ENCODE measurements at regions not wholly inside any gene's neighbourhood (a gene's known extent, or its start where the extent isn't known, plus 50 kb on each side); places are given as distances from the start of the nearest gene placed in this dataset.

GRCh38 chr5:175215906-175216305 is 228.1 kb downstream of the DRD1 start:
- Histone ChIP-seq H3K4me1 (replicated peaks in 1 of 2) (peaks cover 0 to 10% of the 10 kb centered on the region in 2 donors), H3K4me3 (no peak overlapping the region), H3K27ac (no peak overlapping the region)
- 38 to 100% (median 79%) methylated on average over 3 to 10 of the region's 11 CpGs; no CpG with 5 or more reads in 1 of the 10 experiments for WGBS, 10 experiments
- ATAC-seq (replicated peaks in 6 of 8), result no peak
- in situ Hi-C loops (cut with MboI; ENCODE audit: low pct_unique_long_range_greater_than_20kb in 2 of 9, low sequenced_read_pairs in 9 of 9, unreplicated experiment in 9 of 9), result loop anchor here in 1 of 9 experiments (25.0 kb wide), 1 partner anchor 221 kb away; the partner anchor contains the start of gene DRD1

- in situ Hi-C loops (cut with MboI; ENCODE audit: low pct_unique_long_range_greater_than_20kb in 2 of 9, low sequenced_read_pairs in 9 of 9, unreplicated experiment in 9 of 9), result loop anchor here in 1 of 9 experiments (25.0 kb wide), 1 partner anchor 223 kb away; the partner anchor contains the start of gene DRD1
- Histone ChIP-seq H3K4me3 (no peak overlapping the region), H3K4me1 (replicated peaks in 1 of 2) (peaks cover 0 to 5% of the 10 kb centered on the region in 2 donors), H3K27ac (no peak overlapping the region)
- WGBS, 10 experiments, result 0 to 100% (median 54%) methylated on average over 1 to 2 of the region's 2 CpGs; no CpG with 5 or more reads in 4 of the 10 experiments
- peak in 2 of 8 experiments; percentile 46 to 57 for ATAC-seq (replicated peaks in 6 of 8)
Measured at GRCh38 chr5:175214152-175214551, 229.8 kb downstream of the DRD1 start.

GRCh38 chr5:175211956-175212756 is 231.8 kb downstream of the DRD1 start:
- no peak overlapping the region for H3K4me3 ChIP-seq
- no peak overlapping the region for H3K27ac ChIP-seq
- 10 to 69% (median 55%) methylated on average over 1 to 5 of the region's 8 CpGs; no CpG with 5 or more reads in 2 of the 10 experiments for WGBS, 10 experiments
- peak; percentile 35 to 93 (median 74) for ATAC-seq (replicated peaks in 6 of 8)
- in situ Hi-C loops (cut with MboI; ENCODE audit: low pct_unique_long_range_greater_than_20kb in 2 of 9, low sequenced_read_pairs in 9 of 9, unreplicated experiment in 9 of 9), result loop anchor here in 1 of 9 experiments (25.0 kb wide), 1 partner anchor 225 kb away; the partner anchor contains the start of gene DRD1
- peaks cover 0 to 10% of the 10 kb centered on the region in 2 donors for H3K4me1 ChIP-seq (replicated peaks in 1 of 2)

GRCh38 chr5:175207321-175208040 is 236.5 kb downstream of the DRD1 start:
- H3K4me3 ChIP-seq, result no peak overlapping the region
- no peak overlapping the region for H3K27ac ChIP-seq
- H3K4me1 ChIP-seq (replicated peaks in 1 of 2), result peaks cover 0 to 20% of the 10 kb centered on the region in 2 donors
- in situ Hi-C loops (cut with MboI; ENCODE audit: low pct_unique_long_range_greater_than_20kb in 2 of 9, low sequenced_read_pairs in 9 of 9, unreplicated experiment in 9 of 9), result loop anchor here in 1 of 9 experiments (25.0 kb wide), 1 partner anchor 230 kb away; the partner anchor contains the start of gene DRD1
- ATAC-seq (replicated peaks in 6 of 8), result no peak
- 23 to 92% (median 68%) methylated on average over 2 to 18 of the region's 18 CpGs for WGBS, 10 experiments

GRCh38 chr5:175206669-175207068 is 237.3 kb downstream of the DRD1 start:
- Histone ChIP-seq H3K4me1 (replicated peaks in 1 of 2) (peaks cover 0 to 15% of the 10 kb centered on the region in 2 donors), H3K27ac (no peak overlapping the region), H3K4me3 (no peak overlapping the region)
- in situ Hi-C loops (cut with MboI; ENCODE audit: low pct_unique_long_range_greater_than_20kb in 2 of 9, low sequenced_read_pairs in 9 of 9, unreplicated experiment in 9 of 9), result loop anchor here in 1 of 9 experiments (25.0 kb wide), 1 partner anchor 231 kb away; the partner anchor contains the start of gene DRD1
- ATAC-seq (replicated peaks in 6 of 8), result peak in 6 of 8 experiments; percentile 58 to 79 (median 65)
- WGBS, 10 experiments, result 21 to 80% (median 46%) methylated on average over 1 to 3 of the region's 4 CpGs; no CpG with 5 or more reads in 4 of the 10 experiments

- peaks cover 0 to 15% of the 10 kb centered on the region in 2 donors for H3K4me1 ChIP-seq (replicated peaks in 1 of 2)
- no peak overlapping the region for H3K27ac ChIP-seq
- 0 to 100% (median 16%) methylated on average over 1 to 4 of the region's 4 CpGs; no CpG with 5 or more reads in 2 of the 10 experiments for WGBS, 10 experiments
- in situ Hi-C loops (cut with MboI; ENCODE audit: low pct_unique_long_range_greater_than_20kb in 2 of 9, low sequenced_read_pairs in 9 of 9, unreplicated experiment in 9 of 9), result loop anchor here in 1 of 9 experiments (25.0 kb wide), 1 partner anchor 235 kb away; the partner anchor contains the start of gene DRD1
- H3K4me3 ChIP-seq, result no peak overlapping the region
- ATAC-seq (replicated peaks in 6 of 8), result peak; percentile 41 to 89 (median 76)
Measured at GRCh38 chr5:175202463-175203068, 241.4 kb downstream of the DRD1 start.

GRCh38 chr5:175201393-175201792 is 242.6 kb downstream of the DRD1 start:
- no peak for ATAC-seq (replicated peaks in 6 of 8)

GRCh38 chr5:175195698-175196656 is 248.0 kb downstream of the DRD1 start:
- WGBS, 10 experiments, result 0 to 100% (median 27%) methylated on average over 1 to 9 of the region's 11 CpGs; no CpG with 5 or more reads in 1 of the 10 experiments
- Histone ChIP-seq H3K4me1 (replicated peaks in 1 of 2) (peaks cover 11 to 25% of the 10 kb centered on the region in 2 donors), H3K4me3 (no peak overlapping the region), H3K27ac (peak overlapping the region; percentile 24 to 65)
- in situ Hi-C loops (cut with MboI; ENCODE audit: low pct_unique_long_range_greater_than_20kb in 2 of 9, low sequenced_read_pairs in 9 of 9, unreplicated experiment in 9 of 9), result no loop called here
- peak; percentile 92 to 99 (median 99) for ATAC-seq (replicated peaks in 6 of 8)

More at GRCh38 chr5:175201393-175201792, 242.6 kb downstream of the DRD1 start:
- peaks cover 0 to 5% of the 10 kb centered on the region in 2 donors for H3K4me1 ChIP-seq (replicated peaks in 1 of 2)
- H3K4me3 ChIP-seq, result no peak overlapping the region
- WGBS, 10 experiments, result 25 to 91% (median 76%) methylated on average over 2 to 5 of the region's 5 CpGs; no CpG with 5 or more reads in 1 of the 10 experiments
- no peak overlapping the region for H3K27ac ChIP-seq
- in situ Hi-C loops (cut with MboI; ENCODE audit: low pct_unique_long_range_greater_than_20kb in 2 of 9, low sequenced_read_pairs in 9 of 9, unreplicated experiment in 9 of 9), result loop anchor here in 1 of 9 experiments (25.0 kb wide), 1 partner anchor 236 kb away; the partner anchor contains the start of gene DRD1

- no peak overlapping the region for H3K4me3 ChIP-seq
- no peak for ATAC-seq (replicated peaks in 6 of 8)
- WGBS, 10 experiments, result 31 to 100% (median 83%) methylated on average over 1 to 3 of the region's 3 CpGs; no CpG with 5 or more reads in 1 of the 10 experiments
- peaks cover 0 to 8% of the 10 kb centered on the region in 2 donors for H3K4me1 ChIP-seq (replicated peaks in 1 of 2)
- in situ Hi-C loops (cut with MboI; ENCODE audit: low pct_unique_long_range_greater_than_20kb in 2 of 9, low sequenced_read_pairs in 9 of 9, unreplicated experiment in 9 of 9), result no loop called here
- no peak overlapping the region for H3K27ac ChIP-seq
Measured at GRCh38 chr5:175181331-175181730, 262.7 kb downstream of the DRD1 start.

GRCh38 chr5:175170899-175171298 is 273.1 kb downstream of the DRD1 start:
- in situ Hi-C loops (cut with MboI; ENCODE audit: low pct_unique_long_range_greater_than_20kb in 2 of 9, low sequenced_read_pairs in 9 of 9, unreplicated experiment in 9 of 9), result no loop called here
- 20 to 100% (median 63%) methylated on average over 1 of the region's 1 CpG; no CpG with 5 or more reads in 4 of the 10 experiments for WGBS, 10 experiments
- H3K4me1 ChIP-seq (replicated peaks in 1 of 2), result no peaks in the 10 kb centered on the region
- H3K27ac ChIP-seq, result no peak overlapping the region
- ATAC-seq (replicated peaks in 6 of 8), result no peak
- no peak overlapping the region for H3K4me3 ChIP-seq

- H3K4me3 ChIP-seq, result no peak overlapping the region
- 12 to 89% (median 73%) methylated on average over 1 to 8 of the region's 8 CpGs; no CpG with 5 or more reads in 2 of the 10 experiments for WGBS, 10 experiments
- in situ Hi-C loops (cut with MboI; ENCODE audit: low pct_unique_long_range_greater_than_20kb in 2 of 9, low sequenced_read_pairs in 9 of 9, unreplicated experiment in 9 of 9), result no loop called here
- no peak overlapping the region for H3K27ac ChIP-seq
- peak in 3 of 8 experiments; percentile 93 to 98 (median 95) for ATAC-seq (replicated peaks in 6 of 8)
- H3K4me1 ChIP-seq (replicated peaks in 1 of 2), result no peaks in the 10 kb centered on the region
Measured at GRCh38 chr5:175168882-175169507, 275.0 kb downstream of the DRD1 start.

Measured in motor neuron (in vitro differentiated cells).